Neural cell (in vitro differentiated cells): ENCODE measurements at regions not wholly inside any gene's neighbourhood (a gene's known extent, or its start where the extent isn't known, plus 50 kb on each side); places are given as distances from the start of the nearest gene placed in this dataset.
"Not testable (repeated sequence)": the region's sequence is repeated elsewhere in the genome, so short reads cannot be mapped to it uniquely, and the experiment has no call there.

Source experiments
- H2AFZ ChIP-seq: fragments of 200-600, 300-800 bp; sonication (generic), shearing (Covaris generic); 2 replicates; pipeline ENCODE4 v1.6.0; 2014; ENCODE audit warnings: low read depth, mild to moderate bottlenecking, antibody characterized with exemption, low read length, moderate library complexity
- H3F3A ChIP-seq: fragments of 200-600 bp; shearing (Covaris generic); 2 replicates; pipeline ENCODE4 v1.6.1; 2016; ENCODE audit warnings: mild to moderate bottlenecking, moderate library complexity, mixed read lengths, antibody characterized with exemption, low read length; ENCODE audit not compliant: insufficient read depth, poor library complexity, severe bottlenecking
- H3K27ac ChIP-seq: fragments of 200-600, 300-800 bp; sonication (generic), shearing (Covaris generic); 2 replicates; pipeline ENCODE4 v1.5.1; 2014; ENCODE audit warnings: mild to moderate bottlenecking, low read length, moderate library complexity
- H3K27me3 ChIP-seq: fragments of 300-800, 200-600 bp; sonication (generic), shearing (Covaris generic); 2 replicates; pipeline ENCODE4 v1.6.0; 2014; ENCODE audit warnings: mild to moderate bottlenecking, low read depth, low read length, moderate library complexity; ENCODE audit not compliant: insufficient read depth
- H3K36me3 ChIP-seq: fragments of 300-800, 200-600 bp; sonication (generic), shearing (Covaris generic); 2 replicates; pipeline ENCODE4 v1.5.1; 2014; ENCODE audit warnings: mild to moderate bottlenecking, antibody characterized with exemption, low read length, moderate library complexity; ENCODE audit not compliant: insufficient read depth
- H3K4me2 ChIP-seq: fragments of 300-800, 200-600 bp; sonication (generic), shearing (Covaris generic); 2 replicates; pipeline ENCODE4 v1.6.0; 2014; ENCODE audit warnings: mild to moderate bottlenecking, low read length
- H3K4me3 ChIP-seq: fragments of 300-800, 200-600 bp; sonication (generic), shearing (Covaris generic); 2 replicates; pipeline ENCODE4 v1.5.1; 2014; ENCODE audit warnings: mild to moderate bottlenecking, low read length, moderate library complexity
- H3K79me2 ChIP-seq: fragments of 200-600 bp; shearing (Covaris generic); replicated peaks from 2 replicates; pipeline ENCODE4 v1.6.0; 2014; ENCODE audit warnings: mild to moderate bottlenecking, low read length, moderate library complexity; ENCODE audit not compliant: insufficient read depth
- H3K9ac ChIP-seq: fragments of 300-800, 200-600 bp; sonication (generic), shearing (Covaris generic); 2 replicates; pipeline ENCODE4 v1.6.1; 2016; ENCODE audit warnings: mild to moderate bottlenecking, low read length, mixed read lengths
- H3K9me2 ChIP-seq: fragments of 200-600 bp; shearing (Covaris generic); 2 replicates; pipeline ENCODE4 v1.6.1; 2016; ENCODE audit warnings: mild to moderate bottlenecking, low read length, mixed read lengths; ENCODE audit not compliant: insufficient read depth
- H3K9me3 ChIP-seq: fragments of 200-600, 300-800 bp; sonication (generic), shearing (Covaris generic); 2 replicates; pipeline ENCODE4 v1.6.1; 2016; ENCODE audit warnings: mild to moderate bottlenecking, mixed run types, low read length, moderate library complexity, mixed read lengths
- H4K20me1 ChIP-seq: fragments of 200-600 bp; shearing (Covaris generic); 2 replicates; pipeline ENCODE4 v1.6.1; 2016; ENCODE audit warnings: mild to moderate bottlenecking, mixed run types; ENCODE audit not compliant: insufficient read depth
- EP300 ChIP-seq: fragments of 450-650 bp; conservative IDR thresholded peaks from 2 replicates; pipeline ENCODE4 v1.6.1; 2014; ENCODE audit warnings: antibody characterized with exemption, mild to moderate bottlenecking, moderate library complexity; ENCODE audit not compliant: poor library complexity, severe bottlenecking
- EZH2 ChIP-seq: fragments of 200-600, 300-800 bp; shearing (Covaris generic), sonication (generic); IDR thresholded peaks from 2 replicates; pipeline ENCODE4 v1.6.1; 2014; ENCODE audit warnings: antibody characterized with exemption, low read length, borderline replicate concordance, mild to moderate bottlenecking; ENCODE audit not compliant: insufficient read depth, poor library complexity, severe bottlenecking
- MXI1 ChIP-seq: fragments of 450-650 bp; conservative IDR thresholded peaks from 2 replicates; pipeline ENCODE4 v1.6.1; 2014; ENCODE audit warnings: antibody characterized with exemption, mild to moderate bottlenecking; ENCODE audit not compliant: poor library complexity, severe bottlenecking
- POLR2AphosphoS5 ChIP-seq: IDR thresholded peaks from 2 replicates; pipeline ENCODE4 v1.6.1; 2012
- RAD21 ChIP-seq: fragments of 450-650 bp; conservative IDR thresholded peaks from 2 replicates; pipeline ENCODE4 v1.6.1; 2014; ENCODE audit warnings: antibody characterized with exemption, mild to moderate bottlenecking, moderate library complexity
- SMC3 ChIP-seq: fragments of 450-650 bp; conservative IDR thresholded peaks from 2 replicates; pipeline ENCODE4 v1.6.1; 2014; ENCODE audit warnings: antibody characterized with exemption, mild to moderate bottlenecking, moderate library complexity; ENCODE audit not compliant: poor library complexity
- TAF1 ChIP-seq: IDR thresholded peaks from 2 replicates; pipeline ENCODE4 v1.6.1; 2012; ENCODE audit warnings: low read depth
- TF ChIP-seq, protein P1 (sequence below): fragments of 450-650 bp; IDR thresholded peaks from 2 replicates; pipeline ENCODE4 v1.5.1; 2014; ENCODE audit warnings: antibody characterized with exemption, mild to moderate bottlenecking, moderate library complexity; ENCODE audit not compliant: poor library complexity, severe bottlenecking
- TF ChIP-seq, protein P2 (sequence below): IDR thresholded peaks from 2 replicates; pipeline ENCODE4 v1.6.1; 2012; ENCODE audit warnings: borderline replicate concordance

DNA sequence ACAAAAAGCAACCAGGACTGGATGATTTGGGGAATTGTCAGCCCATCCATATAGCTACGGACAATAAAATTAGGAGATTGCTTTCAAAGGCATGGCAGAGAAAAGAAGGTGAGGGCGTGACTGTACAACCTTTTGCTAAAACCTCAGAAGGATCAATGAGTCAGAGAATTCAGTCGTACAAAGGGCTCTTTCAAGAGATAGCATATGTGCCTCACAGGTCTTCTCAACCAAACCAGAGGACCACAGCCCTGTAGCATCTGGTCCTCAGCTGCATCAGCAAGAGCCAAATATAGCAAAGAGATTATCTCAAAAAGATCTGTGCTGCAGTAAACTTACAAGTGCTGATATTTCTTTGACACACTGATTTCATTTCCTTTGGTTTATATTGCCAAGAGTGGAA lies 149.9 kb upstream of the RAB6C start:
- Histone ChIP-seq H2AFZ (no peak overlapping the region), H3K9me3 (peaks cover 3% of the 10 kb centered on the region), H3K9me2 (no peaks in the 10 kb centered on the region), H3K27me3 (no peaks in the 10 kb centered on the region), H3K4me3 (no peak overlapping the region), H3K36me3 (no peaks in the 10 kb centered on the region), H3K79me2 (no peaks in the 10 kb centered on the region), H3F3A (no peaks in the 10 kb centered on the region), H4K20me1 (no peaks in the 10 kb centered on the region), H3K27ac (no peak overlapping the region), H3K4me2 (no peak overlapping the region), H3K9ac (no peak overlapping the region)
- no peak for TF ChIP-seq EP300
- TF ChIP-seq, protein P1, sequence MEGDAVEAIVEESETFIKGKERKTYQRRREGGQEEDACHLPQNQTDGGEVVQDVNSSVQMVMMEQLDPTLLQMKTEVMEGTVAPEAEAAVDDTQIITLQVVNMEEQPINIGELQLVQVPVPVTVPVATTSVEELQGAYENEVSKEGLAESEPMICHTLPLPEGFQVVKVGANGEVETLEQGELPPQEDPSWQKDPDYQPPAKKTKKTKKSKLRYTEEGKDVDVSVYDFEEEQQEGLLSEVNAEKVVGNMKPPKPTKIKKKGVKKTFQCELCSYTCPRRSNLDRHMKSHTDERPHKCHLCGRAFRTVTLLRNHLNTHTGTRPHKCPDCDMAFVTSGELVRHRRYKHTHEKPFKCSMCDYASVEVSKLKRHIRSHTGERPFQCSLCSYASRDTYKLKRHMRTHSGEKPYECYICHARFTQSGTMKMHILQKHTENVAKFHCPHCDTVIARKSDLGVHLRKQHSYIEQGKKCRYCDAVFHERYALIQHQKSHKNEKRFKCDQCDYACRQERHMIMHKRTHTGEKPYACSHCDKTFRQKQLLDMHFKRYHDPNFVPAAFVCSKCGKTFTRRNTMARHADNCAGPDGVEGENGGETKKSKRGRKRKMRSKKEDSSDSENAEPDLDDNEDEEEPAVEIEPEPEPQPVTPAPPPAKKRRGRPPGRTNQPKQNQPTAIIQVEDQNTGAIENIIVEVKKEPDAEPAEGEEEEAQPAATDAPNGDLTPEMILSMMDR: no peak
- TF ChIP-seq RAD21: no peak
- TF ChIP-seq MXI1: no peak
- TF ChIP-seq SMC3: no peak
- TF ChIP-seq TAF1: no peak
- no peak for TF ChIP-seq EZH2
- TF ChIP-seq, protein P2, sequence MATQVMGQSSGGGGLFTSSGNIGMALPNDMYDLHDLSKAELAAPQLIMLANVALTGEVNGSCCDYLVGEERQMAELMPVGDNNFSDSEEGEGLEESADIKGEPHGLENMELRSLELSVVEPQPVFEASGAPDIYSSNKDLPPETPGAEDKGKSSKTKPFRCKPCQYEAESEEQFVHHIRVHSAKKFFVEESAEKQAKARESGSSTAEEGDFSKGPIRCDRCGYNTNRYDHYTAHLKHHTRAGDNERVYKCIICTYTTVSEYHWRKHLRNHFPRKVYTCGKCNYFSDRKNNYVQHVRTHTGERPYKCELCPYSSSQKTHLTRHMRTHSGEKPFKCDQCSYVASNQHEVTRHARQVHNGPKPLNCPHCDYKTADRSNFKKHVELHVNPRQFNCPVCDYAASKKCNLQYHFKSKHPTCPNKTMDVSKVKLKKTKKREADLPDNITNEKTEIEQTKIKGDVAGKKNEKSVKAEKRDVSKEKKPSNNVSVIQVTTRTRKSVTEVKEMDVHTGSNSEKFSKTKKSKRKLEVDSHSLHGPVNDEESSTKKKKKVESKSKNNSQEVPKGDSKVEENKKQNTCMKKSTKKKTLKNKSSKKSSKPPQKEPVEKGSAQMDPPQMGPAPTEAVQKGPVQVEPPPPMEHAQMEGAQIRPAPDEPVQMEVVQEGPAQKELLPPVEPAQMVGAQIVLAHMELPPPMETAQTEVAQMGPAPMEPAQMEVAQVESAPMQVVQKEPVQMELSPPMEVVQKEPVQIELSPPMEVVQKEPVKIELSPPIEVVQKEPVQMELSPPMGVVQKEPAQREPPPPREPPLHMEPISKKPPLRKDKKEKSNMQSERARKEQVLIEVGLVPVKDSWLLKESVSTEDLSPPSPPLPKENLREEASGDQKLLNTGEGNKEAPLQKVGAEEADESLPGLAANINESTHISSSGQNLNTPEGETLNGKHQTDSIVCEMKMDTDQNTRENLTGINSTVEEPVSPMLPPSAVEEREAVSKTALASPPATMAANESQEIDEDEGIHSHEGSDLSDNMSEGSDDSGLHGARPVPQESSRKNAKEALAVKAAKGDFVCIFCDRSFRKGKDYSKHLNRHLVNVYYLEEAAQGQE: no peak
- no peak for TF ChIP-seq POLR2AphosphoS5

DNA sequence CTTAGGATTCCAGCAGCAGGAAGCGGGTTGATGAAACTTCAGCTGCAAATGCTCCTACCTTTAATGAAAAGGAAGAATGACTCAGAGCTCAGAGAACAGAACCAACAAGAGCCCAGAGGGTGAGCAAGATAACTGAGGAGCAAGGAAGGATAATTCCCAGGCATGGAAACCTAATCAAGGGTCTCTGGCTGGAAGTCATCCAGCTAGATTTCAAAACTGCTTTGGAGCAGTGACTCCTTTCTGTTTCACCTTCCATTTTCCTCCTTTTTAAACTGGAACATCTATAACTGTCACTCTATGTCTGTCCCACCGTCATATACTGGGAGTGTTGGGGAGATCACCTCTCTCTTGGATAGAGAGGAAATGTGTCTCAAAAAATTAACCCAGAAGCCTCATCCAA lies 148.4 kb upstream of the RAB6C start:
- no peak overlapping the region for H3K4me2 ChIP-seq
- H4K20me1 ChIP-seq: no peaks in the 10 kb centered on the region
- H3K27me3 ChIP-seq: no peaks in the 10 kb centered on the region
- H3K27ac ChIP-seq: no peak overlapping the region
- no peaks in the 10 kb centered on the region for H3K36me3 ChIP-seq
- H3K79me2 ChIP-seq: no peaks in the 10 kb centered on the region
- TF ChIP-seq MXI1: no peak
- no peak for TF ChIP-seq TAF1
- TF ChIP-seq, protein P2: no peak
- no peak for TF ChIP-seq RAD21
- H3K9ac ChIP-seq: no peak overlapping the region
- H3K9me3 ChIP-seq: peaks cover 3% of the 10 kb centered on the region
- H2AFZ ChIP-seq: no peak overlapping the region
- H3K4me3 ChIP-seq: no peak overlapping the region
- no peaks in the 10 kb centered on the region for H3K9me2 ChIP-seq
- H3F3A ChIP-seq: no peaks in the 10 kb centered on the region

DNA sequence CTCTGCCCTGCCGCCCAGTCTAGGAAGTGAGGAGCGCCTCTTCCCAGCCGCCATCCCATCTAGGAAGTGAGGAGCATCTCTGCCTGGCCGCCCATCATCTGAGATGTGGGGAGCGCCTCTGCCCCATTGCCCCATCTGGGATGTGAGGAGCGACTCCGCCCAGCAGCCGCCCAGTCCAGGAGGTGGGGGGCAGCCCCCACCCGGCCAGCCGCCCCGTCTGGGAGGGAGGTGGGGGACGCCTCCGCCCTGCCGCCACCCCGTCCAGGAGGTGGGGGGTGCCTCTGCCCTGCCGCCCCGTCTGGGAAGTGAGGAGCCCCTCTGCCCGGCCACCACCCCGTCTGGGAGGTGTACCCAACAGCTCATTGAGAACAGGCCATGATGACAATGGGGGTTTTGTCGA lies 146.0 kb upstream of the RAB6C start:
- H3K4me2 ChIP-seq, H3K9me2 ChIP-seq, H3K79me2 ChIP-seq, H3K9ac ChIP-seq, H3K27me3 ChIP-seq, H4K20me1 ChIP-seq, H3K4me3 ChIP-seq, H3K36me3 ChIP-seq, H3K9me3 ChIP-seq, H2AFZ ChIP-seq, H3F3A ChIP-seq, H3K27ac ChIP-seq: not testable (repeated sequence)
